ENCODE measurements at regions not wholly inside any gene's neighbourhood (a gene's known extent, or its start where the extent isn't known, plus 50 kb on each side); places are given as distances from the start of the nearest gene placed in this dataset.

- H3K9me3 ChIP-seq: no peaks in the 10 kb centered on the region
- in situ Hi-C loops (cut with MboI; ENCODE audit: low pct_ligation_motif_present in 1 of 4, low pct_unique_long_range_greater_than_20kb in 1 of 4, low sequenced_read_pairs in 3 of 4): no loop called here
- H3K36me3 ChIP-seq: no peaks in the 10 kb centered on the region
- H3K4me3 ChIP-seq: no peak overlapping the region
- no peak for DNase-seq
- 70 to 79% methylated on average over 2 to 5 of the region's 5 CpGs for WGBS, 2 donors (ENCODE audit: low coverage in 1 of 2)
- intact Hi-C loops (cut with DNase I; ENCODE audit: low total_unique reads): no loop called here
- no peak for TF ChIP-seq POLR2AphosphoS5 (IDR thresholded peaks at IDR 0.05)
- no peak for TF ChIP-seq CTCF (IDR thresholded peaks at IDR 0.05)
- TF ChIP-seq POLR2A (IDR thresholded peaks at IDR 0.05): no peak
- TF ChIP-seq EP300 (IDR thresholded peaks at IDR 0.05; ENCODE audit: low read depth): no peak
- no peak overlapping the region for H3K27ac ChIP-seq
- H3K4me1 ChIP-seq: no peaks in the 10 kb centered on the region
- H3K27me3 ChIP-seq: no peaks in the 10 kb centered on the region
Measured at GRCh38 chr4:159543831-159544230, 441.0 kb downstream of the RAPGEF2 start.

- no peak overlapping the region for H3K27ac ChIP-seq
- WGBS, 2 donors (ENCODE audit: low coverage in 1 of 2): 87% methylated on average over 2 of the region's 2 CpGs; no CpG with 5 or more reads in 1 of the 2 donors
- H3K4me1 ChIP-seq: no peaks in the 10 kb centered on the region
- H3K36me3 ChIP-seq: no peaks in the 10 kb centered on the region
- no peak for DNase-seq
- H3K27me3 ChIP-seq: no peaks in the 10 kb centered on the region
- no peak overlapping the region for H3K4me3 ChIP-seq
- H3K9me3 ChIP-seq: no peaks in the 10 kb centered on the region
- in situ Hi-C loops (cut with MboI; ENCODE audit: low pct_ligation_motif_present in 1 of 4, low pct_unique_long_range_greater_than_20kb in 1 of 4, low sequenced_read_pairs in 3 of 4) (no loop called here), intact Hi-C loops (cut with DNase I; ENCODE audit: low total_unique reads) (no loop called here)
- TF ChIP-seq CTCF (IDR thresholded peaks at IDR 0.05) (no peak), POLR2AphosphoS5 (IDR thresholded peaks at IDR 0.05) (no peak), POLR2A (IDR thresholded peaks at IDR 0.05) (no peak), EP300 (IDR thresholded peaks at IDR 0.05; ENCODE audit: low read depth) (no peak)
Measured at GRCh38 chr4:159545556-159545955, 442.7 kb downstream of the RAPGEF2 start.

- TF ChIP-seq EP300 (IDR thresholded peaks at IDR 0.05; ENCODE audit: low read depth): no peak
- Histone ChIP-seq H3K36me3 (no peaks in the 10 kb centered on the region), H3K4me1 (no peaks in the 10 kb centered on the region), H3K27me3 (no peaks in the 10 kb centered on the region), H3K27ac (no peak overlapping the region), H3K4me3 (no peak overlapping the region), H3K9me3 (no peaks in the 10 kb centered on the region)
- WGBS, 2 donors (ENCODE audit: low coverage in 1 of 2): 96% methylated on average over 1 of the region's 1 CpG; no CpG with 5 or more reads in 1 of the 2 donors
- intact Hi-C loops (cut with DNase I; ENCODE audit: low total_unique reads): no loop called here
- no peak for DNase-seq
- in situ Hi-C loops (cut with MboI; ENCODE audit: low pct_ligation_motif_present in 1 of 4, low pct_unique_long_range_greater_than_20kb in 1 of 4, low sequenced_read_pairs in 3 of 4): no loop called here
Measured at GRCh38 chr4:159547645-159548308, 444.9 kb downstream of the RAPGEF2 start.

- intact Hi-C loops (cut with DNase I; ENCODE audit: low total_unique reads) (no loop called here), in situ Hi-C loops (cut with MboI; ENCODE audit: low pct_ligation_motif_present in 1 of 4, low pct_unique_long_range_greater_than_20kb in 1 of 4, low sequenced_read_pairs in 3 of 4) (no loop called here)
- H3K4me3 ChIP-seq: no peak overlapping the region
- no peaks in the 10 kb centered on the region for H3K36me3 ChIP-seq
- no peak for TF ChIP-seq CTCF (IDR thresholded peaks at IDR 0.05)
- no peak for TF ChIP-seq EP300 (IDR thresholded peaks at IDR 0.05; ENCODE audit: low read depth)
- TF ChIP-seq POLR2A (IDR thresholded peaks at IDR 0.05): no peak
- no peak for TF ChIP-seq POLR2AphosphoS5 (IDR thresholded peaks at IDR 0.05)
- H3K27me3 ChIP-seq: no peaks in the 10 kb centered on the region
- DNase-seq: no peak
- H3K27ac ChIP-seq: no peak overlapping the region
- H3K9me3 ChIP-seq: no peaks in the 10 kb centered on the region
- WGBS, 2 donors (ENCODE audit: low coverage in 1 of 2): 66 to 82% methylated on average over 2 of the region's 2 CpGs
- H3K4me1 ChIP-seq: no peaks in the 10 kb centered on the region
Measured at GRCh38 chr4:159549098-159549518, 446.2 kb downstream of the RAPGEF2 start.

- intact Hi-C loops (cut with DNase I; ENCODE audit: low total_unique reads): no loop called here
Measured at GRCh38 chr4:159551281-159551680, 448.4 kb downstream of the RAPGEF2 start.

More at GRCh38 chr4:159551281-159551680, 448.4 kb downstream of the RAPGEF2 start:
- H3K4me1 ChIP-seq: no peaks in the 10 kb centered on the region
- no peak for DNase-seq
- no peaks in the 10 kb centered on the region for H3K9me3 ChIP-seq
- H3K27ac ChIP-seq: no peak overlapping the region
- 44 to 64% methylated on average over 1 of the region's 1 CpG for WGBS, 2 donors (ENCODE audit: low coverage in 1 of 2)
- H3K27me3 ChIP-seq: no peaks in the 10 kb centered on the region
- in situ Hi-C loops (cut with MboI; ENCODE audit: low pct_ligation_motif_present in 1 of 4, low pct_unique_long_range_greater_than_20kb in 1 of 4, low sequenced_read_pairs in 3 of 4): no loop called here
- no peaks in the 10 kb centered on the region for H3K36me3 ChIP-seq
- no peak overlapping the region for H3K4me3 ChIP-seq
- TF ChIP-seq EP300 (IDR thresholded peaks at IDR 0.05; ENCODE audit: low read depth): no peak
- no peak for TF ChIP-seq POLR2A (IDR thresholded peaks at IDR 0.05)
- no peak for TF ChIP-seq CTCF (IDR thresholded peaks at IDR 0.05)
- no peak for TF ChIP-seq POLR2AphosphoS5 (IDR thresholded peaks at IDR 0.05)
